Choroid plexus epithelial cell (primary cell): ENCODE measurements at regions not wholly inside any gene's neighbourhood (a gene's known extent, or its start where the extent isn't known, plus 50 kb on each side); places are given as distances from the start of the nearest gene placed in this dataset.
"Not testable (repeated sequence)": the region's sequence is repeated elsewhere in the genome, so short reads cannot be mapped to it uniquely, and the experiment has no call there.

Experiments
- DNase-seq: peaks from one replicate; pipeline ENCODE4 v3.0.0-alpha.2; 2010; ENCODE audit warnings: low read depth
- H3K4me3 ChIP-seq: 2 replicates; pipeline ENCODE4 v1.5.1; 2011; ENCODE audit warnings: low read depth, mild to moderate bottlenecking, control low read depth, low read length, moderate library complexity
- CTCF ChIP-seq: conservative IDR thresholded peaks from 2 replicates; pipeline ENCODE4 v1.5.1; 2011; ENCODE audit warnings: low read depth, mild to moderate bottlenecking, control low read depth, inconsistent platforms, low read length, moderate library complexity

- DNase-seq, result no peak
- no peak overlapping the region for H3K4me3 ChIP-seq
- TF ChIP-seq CTCF, result no peak
Observed at GRCh38 chr4:126544276-126544675, 1088.5 kb upstream of the INTU start.

DNA sequence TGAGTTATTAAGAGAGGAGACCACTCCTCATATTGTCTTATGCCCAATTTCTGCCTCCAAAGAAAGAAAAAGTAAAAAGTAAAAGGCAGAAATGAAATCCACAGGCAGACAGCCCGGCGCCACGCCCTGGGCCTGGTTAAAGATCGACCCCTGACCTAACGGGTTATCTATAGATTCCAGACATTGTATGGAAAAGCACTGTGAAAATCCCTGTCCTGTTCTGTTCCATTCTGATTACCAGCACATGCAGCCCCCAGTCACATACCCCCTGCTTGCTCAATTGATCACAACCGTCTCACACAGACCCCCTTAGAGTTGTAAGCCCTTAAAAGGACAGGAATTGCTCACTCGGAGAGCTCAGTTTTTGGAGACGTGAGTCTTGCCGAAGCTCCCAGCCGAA lies 1086.6 kb upstream of the INTU start:
- not testable (repeated sequence) for DNase-seq, H3K4me3 ChIP-seq

GRCh38 chr4:126547352-126547751 lies 1085.4 kb upstream of the INTU start:
- TF ChIP-seq CTCF, result no peak
- no peak for DNase-seq
- H3K4me3 ChIP-seq, result no peak overlapping the region

- H3K4me3 ChIP-seq, result no peak overlapping the region
Observed at GRCh38 chr4:126548890-126549289, 1083.9 kb upstream of the INTU start.

GRCh38 chr4:126552321-126552720 lies 1080.4 kb upstream of the INTU start:
- no peak for DNase-seq
- no peak overlapping the region for H3K4me3 ChIP-seq
- no peak for TF ChIP-seq CTCF

More at GRCh38 chr4:126548890-126549289, 1083.9 kb upstream of the INTU start:
- no peak for TF ChIP-seq CTCF
- DNase-seq, result no peak

GRCh38 chr4:126553248-126553647 lies 1079.5 kb upstream of the INTU start:
- H3K4me3 ChIP-seq, result no peak overlapping the region
- DNase-seq, result no peak
- no peak for TF ChIP-seq CTCF

DNA sequence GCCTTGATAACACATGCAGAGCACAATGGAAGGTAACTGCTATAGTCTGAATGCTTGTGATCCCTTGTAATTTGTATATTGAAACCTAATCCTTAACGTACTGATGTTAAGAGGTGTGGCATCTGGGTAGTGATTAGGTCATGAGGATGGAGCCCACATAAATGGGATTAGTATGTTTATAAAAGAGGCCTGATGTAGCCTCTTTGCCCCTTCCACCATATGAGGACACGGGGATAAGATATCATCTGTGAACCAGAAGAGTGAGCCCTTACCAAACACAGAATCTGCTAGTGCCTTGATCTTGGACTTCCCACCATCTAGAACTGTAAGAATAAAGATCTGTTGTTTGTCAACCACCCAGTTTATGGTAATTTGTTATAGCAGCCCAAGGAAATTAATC lies 1074.2 kb upstream of the INTU start:
- H3K4me3 ChIP-seq, result no peak overlapping the region
- no peak for DNase-seq
- TF ChIP-seq CTCF, result no peak

DNA sequence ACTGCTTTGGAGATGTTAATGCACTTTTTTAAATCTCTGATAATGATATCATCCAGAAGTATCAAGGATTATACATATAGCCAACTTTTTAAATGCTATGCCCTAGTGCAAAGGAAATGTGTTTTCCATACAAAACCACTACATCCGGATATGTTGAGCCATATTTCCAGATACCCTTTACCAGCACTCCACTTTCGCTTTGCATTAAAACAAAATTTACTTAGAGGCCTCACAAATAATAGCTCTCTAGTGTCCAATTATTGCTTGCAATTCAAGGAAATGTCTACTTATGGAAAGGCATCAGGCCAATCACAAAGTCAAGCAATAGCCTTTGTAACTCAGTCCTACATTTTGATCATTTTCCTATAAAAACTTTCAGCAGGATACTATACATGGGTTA lies 1072.8 kb upstream of the INTU start:
- H3K4me3 ChIP-seq, result no peak overlapping the region
- no peak for TF ChIP-seq CTCF
- no peak for DNase-seq
